Breast epithelium (tissue), 4 donors: ENCODE measurements at regions not wholly inside any gene's neighbourhood (a gene's known extent, or its start where the extent isn't known, plus 50 kb on each side); places are given as distances from the start of the nearest gene placed in this dataset.

Source experiments
- DNase-seq, 2 donors: peaks; one replicate each; pipeline ENCODE4 v3.0.0-alpha.2; 2019; ENCODE audit warnings: low spot score in 2 of 2
- H3K27ac ChIP-seq, 2 donors: fragments of 200-600 bp; sonication (generic) in 1 of 2; one replicate each; pipeline ENCODE4 v1.5.1; 2016 to 2019; ENCODE audit warnings: mild to moderate bottlenecking in 1 of 2
- H3K27me3 ChIP-seq, 2 donors: fragments of 200-600 bp; sonication (generic) in 1 of 2; one replicate each; pipeline versions ENCODE4 v1.5.1 to v1.6.0; 2017 to 2019; ENCODE audit warnings: control low read depth in 1 of 2, mild to moderate bottlenecking in 1 of 2
- H3K36me3 ChIP-seq: fragments of 200-600 bp; one replicate; pipeline ENCODE4 v1.5.1; 2019
- H3K4me1 ChIP-seq, 2 donors: fragments of 200-600 bp; sonication (generic); one replicate each; pipeline ENCODE4 v1.5.1; 2016 to 2019; ENCODE audit warnings: control low read depth in 1 of 2
- H3K4me3 ChIP-seq, 3 donors: fragments of 200-600 bp; sonication (generic); 1 replicate in 2 of 3; 2 replicates in 1 of 3; pipeline ENCODE4 v1.5.1; 2016 to 2019; ENCODE audit warnings: mild to moderate bottlenecking in 3 of 3, moderate library complexity in 2 of 3
- H3K9me3 ChIP-seq, 2 donors: fragments of 200-600 bp; sonication (generic) in 1 of 2; one replicate each; pipeline ENCODE4 v1.5.1; 2016 to 2019; ENCODE audit warnings: control low read depth in 1 of 2
- POLR2A ChIP-seq: fragments of 450-650 bp; IDR thresholded peaks from one replicate; pipeline ENCODE4 v1.6.1; 2016; ENCODE audit warnings: antibody characterized with exemption, mild to moderate bottlenecking, moderate library complexity
- POLR2AphosphoS5 ChIP-seq, 3 donors: sonication (generic); formaldehyde crosslinking; IDR thresholded peaks; one replicate each; pipeline ENCODE4 v1.6.1; 2017; ENCODE audit warnings: antibody characterized with exemption in 3 of 3
- intact Hi-C: fragments of 100-400 bp; cut with DNase I; formaldehyde crosslinking; loops from one replicate; pipeline ENCODE4 v1.15.1; 2023; ENCODE audit warnings: low total_unique reads
- TF ChIP-seq, protein P1 (sequence below), 3 donors: fragments of 450-650 bp; IDR thresholded peaks; one replicate each; pipeline ENCODE4 v1.5.1; 2016 to 2017; ENCODE audit warnings: antibody characterized with exemption in 3 of 3, mild to moderate bottlenecking in 3 of 3, moderate library complexity in 3 of 3

DNA sequence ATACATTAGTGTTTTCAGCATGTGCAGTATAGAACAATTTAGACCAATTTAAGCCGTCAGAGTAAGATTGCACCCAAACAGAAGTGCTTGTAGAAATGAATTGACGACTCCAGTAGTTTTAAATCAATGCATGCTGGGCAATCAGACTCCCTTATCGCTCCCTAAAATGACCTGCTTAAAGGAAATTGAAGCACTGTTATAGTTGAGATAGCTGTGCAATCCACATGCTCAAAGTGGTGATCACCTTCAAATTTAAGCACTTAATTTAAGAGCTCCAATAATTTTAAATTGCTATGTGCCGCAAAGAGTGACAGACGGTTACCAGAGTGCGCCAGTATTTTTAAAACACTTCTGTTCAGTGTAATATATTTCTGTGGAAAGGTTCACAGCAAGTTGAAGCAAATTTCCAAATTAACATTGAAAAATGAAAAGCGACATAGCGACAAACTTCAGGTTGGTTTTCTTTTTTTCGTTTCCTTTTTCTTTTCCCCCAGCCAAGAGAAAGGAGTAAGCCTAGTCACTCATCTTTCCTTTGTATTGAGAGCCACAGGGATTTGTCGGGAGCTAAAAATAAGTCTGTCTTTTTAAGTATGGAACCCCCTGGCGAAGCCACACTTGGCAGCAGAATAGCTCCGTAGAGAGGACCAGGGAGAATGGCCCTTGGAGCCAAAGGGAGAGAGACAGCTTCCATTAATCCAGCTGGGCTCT is 436.4 kb upstream of the RBMS3 start:
- no peak for DNase-seq
- no peaks in the 10 kb centered on the region for H3K9me3 ChIP-seq
- no peaks in the 10 kb centered on the region for H3K27me3 ChIP-seq
- no peaks in the 10 kb centered on the region for H3K36me3 ChIP-seq
- H3K27ac ChIP-seq = no peak overlapping the region
- TF ChIP-seq POLR2A (no peak), POLR2AphosphoS5 (IDR thresholded peaks at IDR 0.05) (no peak)
- TF ChIP-seq, protein P1, sequence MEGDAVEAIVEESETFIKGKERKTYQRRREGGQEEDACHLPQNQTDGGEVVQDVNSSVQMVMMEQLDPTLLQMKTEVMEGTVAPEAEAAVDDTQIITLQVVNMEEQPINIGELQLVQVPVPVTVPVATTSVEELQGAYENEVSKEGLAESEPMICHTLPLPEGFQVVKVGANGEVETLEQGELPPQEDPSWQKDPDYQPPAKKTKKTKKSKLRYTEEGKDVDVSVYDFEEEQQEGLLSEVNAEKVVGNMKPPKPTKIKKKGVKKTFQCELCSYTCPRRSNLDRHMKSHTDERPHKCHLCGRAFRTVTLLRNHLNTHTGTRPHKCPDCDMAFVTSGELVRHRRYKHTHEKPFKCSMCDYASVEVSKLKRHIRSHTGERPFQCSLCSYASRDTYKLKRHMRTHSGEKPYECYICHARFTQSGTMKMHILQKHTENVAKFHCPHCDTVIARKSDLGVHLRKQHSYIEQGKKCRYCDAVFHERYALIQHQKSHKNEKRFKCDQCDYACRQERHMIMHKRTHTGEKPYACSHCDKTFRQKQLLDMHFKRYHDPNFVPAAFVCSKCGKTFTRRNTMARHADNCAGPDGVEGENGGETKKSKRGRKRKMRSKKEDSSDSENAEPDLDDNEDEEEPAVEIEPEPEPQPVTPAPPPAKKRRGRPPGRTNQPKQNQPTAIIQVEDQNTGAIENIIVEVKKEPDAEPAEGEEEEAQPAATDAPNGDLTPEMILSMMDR (IDR thresholded peaks at IDR 0.05) = no peak
- no peak overlapping the region for H3K4me3 ChIP-seq
- intact Hi-C loops = no loop called here
- no peaks in the 10 kb centered on the region for H3K4me1 ChIP-seq

DNA sequence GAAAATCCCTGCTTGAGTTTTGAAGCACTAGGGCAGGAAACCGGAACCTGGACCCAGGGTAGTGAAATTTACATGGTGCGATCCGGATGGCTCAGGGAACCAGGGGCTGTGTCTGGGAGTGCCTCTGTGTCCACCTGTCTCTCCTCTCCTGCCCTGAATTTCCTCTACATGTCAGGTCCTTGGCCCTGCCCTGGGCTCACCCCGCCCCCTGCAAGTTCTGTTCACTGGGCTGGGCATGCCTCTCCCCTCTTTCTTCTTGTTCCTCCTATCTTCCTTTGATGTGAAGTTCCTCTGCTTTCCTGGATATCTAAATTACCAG is 435.9 kb upstream of the RBMS3 start:
- no peak overlapping the region for H3K27ac ChIP-seq

DNA sequence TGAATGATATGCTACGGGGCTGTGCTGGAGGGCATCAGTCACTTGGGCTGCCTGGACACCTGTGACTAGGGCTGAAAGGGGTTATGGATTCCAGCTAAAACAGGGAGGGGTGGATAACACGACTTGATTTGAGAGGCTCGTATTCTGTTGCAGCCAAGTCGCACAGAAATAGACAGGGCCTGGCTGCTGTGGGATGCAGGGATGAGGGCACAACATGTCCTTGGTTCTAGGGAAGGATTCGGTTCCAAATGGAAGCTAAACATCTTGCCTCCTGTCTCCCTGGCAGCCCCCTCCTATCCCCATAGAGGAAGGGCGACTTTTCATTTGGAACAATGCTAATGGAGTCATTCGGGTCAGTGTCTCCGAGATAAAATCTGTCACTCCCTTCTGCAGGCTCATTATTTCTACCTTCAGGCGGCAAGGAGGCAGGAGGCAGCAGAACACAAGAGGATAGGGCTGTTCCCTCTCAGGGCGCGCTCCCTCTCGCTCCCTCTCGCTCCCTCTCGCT is 433.8 kb upstream of the RBMS3 start:
- no peak overlapping the region for H3K27ac ChIP-seq
- intact Hi-C loops = no loop called here

More for the DNA sequence above, 435.9 kb upstream of the RBMS3 start:
- Histone ChIP-seq H3K36me3 (no peaks in the 10 kb centered on the region), H3K27me3 (no peaks in the 10 kb centered on the region), H3K9me3 (no peaks in the 10 kb centered on the region), H3K4me3 (no peak overlapping the region), H3K4me1 (no peaks in the 10 kb centered on the region)
- no peak for DNase-seq
- no peak for TF ChIP-seq POLR2AphosphoS5 (IDR thresholded peaks at IDR 0.05)
- TF ChIP-seq, protein P1 (IDR thresholded peaks at IDR 0.05) = no peak
- TF ChIP-seq POLR2A = no peak
- intact Hi-C loops = no loop called here

DNA sequence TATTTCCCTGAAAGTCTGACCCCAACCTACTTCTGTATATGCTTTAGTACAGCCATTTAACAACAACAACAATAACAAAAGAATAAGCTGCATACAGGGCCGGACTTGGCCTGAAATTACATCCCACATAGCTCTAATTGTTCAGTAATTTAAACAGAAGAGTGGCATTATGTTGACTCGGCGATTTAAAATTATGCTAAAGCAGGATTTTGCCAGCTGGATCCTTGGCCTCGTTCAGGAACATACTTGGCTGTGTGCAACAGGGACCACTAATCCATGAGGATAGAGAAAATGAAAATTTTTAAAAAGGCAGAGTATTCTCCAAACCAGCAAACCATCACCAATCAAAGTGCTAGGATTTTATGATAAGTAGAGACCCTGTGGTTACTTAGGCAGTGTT is 433.1 kb upstream of the RBMS3 start:
- Histone ChIP-seq H3K27me3 (no peaks in the 10 kb centered on the region), H3K4me3 (no peak overlapping the region), H3K9me3 (no peaks in the 10 kb centered on the region), H3K27ac (no peak overlapping the region), H3K4me1 (no peaks in the 10 kb centered on the region), H3K36me3 (no peaks in the 10 kb centered on the region)
- TF ChIP-seq POLR2AphosphoS5 (IDR thresholded peaks at IDR 0.05) = no peak
- TF ChIP-seq, protein P1 (IDR thresholded peaks at IDR 0.05) = no peak
- no peak for TF ChIP-seq POLR2A
- no peak for DNase-seq
- intact Hi-C loops = no loop called here

More for the DNA sequence above, 433.8 kb upstream of the RBMS3 start:
- DNase-seq = no peak
- Histone ChIP-seq H3K9me3 (no peaks in the 10 kb centered on the region), H3K4me1 (no peaks in the 10 kb centered on the region), H3K27me3 (no peaks in the 10 kb centered on the region), H3K36me3 (no peaks in the 10 kb centered on the region), H3K4me3 (no peak overlapping the region)
- TF ChIP-seq POLR2AphosphoS5 (IDR thresholded peaks at IDR 0.05) = no peak
- TF ChIP-seq, protein P1 (IDR thresholded peaks at IDR 0.05) = no peak

DNA sequence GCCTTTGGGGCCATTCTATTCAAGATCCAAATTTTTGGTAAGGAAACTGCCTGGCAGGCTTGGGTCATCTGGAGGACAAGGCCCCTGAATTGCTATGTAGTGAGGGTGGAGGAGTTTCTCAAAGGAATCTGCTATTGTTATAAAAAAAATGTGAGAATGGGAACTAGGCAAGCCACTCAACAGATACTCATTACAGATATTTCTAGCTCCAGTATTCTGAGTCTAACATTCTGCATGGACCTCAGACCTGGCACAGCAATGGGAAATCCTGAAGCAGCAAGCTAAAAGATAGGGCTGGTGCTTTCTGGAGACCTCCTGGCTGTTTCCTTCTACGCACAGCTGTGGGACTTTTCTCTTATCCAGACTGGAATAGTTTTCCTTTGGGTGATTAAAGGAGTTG is 430.7 kb upstream of the RBMS3 start:
- TF ChIP-seq, protein P1 (IDR thresholded peaks at IDR 0.05) = no peak
- no peak for TF ChIP-seq POLR2AphosphoS5 (IDR thresholded peaks at IDR 0.05)
- TF ChIP-seq POLR2A = no peak
- intact Hi-C loops = no loop called here
- Histone ChIP-seq H3K9me3 (no peaks in the 10 kb centered on the region), H3K4me3 (no peak overlapping the region), H3K4me1 (no peaks in the 10 kb centered on the region), H3K36me3 (no peaks in the 10 kb centered on the region), H3K27ac (peak overlapping the region in 1 of 2 donors; percentile 19), H3K27me3 (no peaks in the 10 kb centered on the region)
- DNase-seq = peak in 1 of 2 donors; percentile 21
